ENCODE measurements at regions not wholly inside any gene's neighbourhood (a gene's known extent, or its start where the extent isn't known, plus 50 kb on each side); places are given as distances from the start of the nearest gene placed in this dataset.

DNA sequence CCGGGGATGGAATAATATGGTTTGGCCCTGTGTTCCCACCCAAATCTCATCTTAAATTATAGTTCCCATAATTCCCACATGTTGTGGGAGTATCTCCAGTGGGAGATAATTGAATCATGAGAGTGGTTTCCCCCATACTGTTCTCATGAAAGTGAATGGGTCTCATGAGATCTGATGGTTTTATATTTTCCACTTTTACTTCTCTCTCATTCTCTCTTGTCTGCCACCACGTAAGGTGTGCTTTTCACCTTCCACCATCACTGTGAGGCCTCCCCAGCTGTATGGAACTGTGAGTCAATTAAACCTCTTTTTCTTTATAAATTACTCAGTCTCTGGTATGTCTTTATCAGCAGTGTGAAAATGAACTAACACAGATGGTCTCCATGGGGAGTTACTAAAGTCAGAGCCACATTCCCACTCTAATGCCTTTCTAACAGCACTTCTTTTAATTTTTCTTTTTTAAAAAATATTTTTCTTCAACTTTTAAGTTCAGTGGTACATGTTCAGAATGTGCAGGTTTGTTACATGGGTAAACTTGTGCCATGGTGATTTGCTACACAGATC, 306.6 kb downstream of the DTHD1 start:
- no peaks in the 10 kb centered on the region for H3K9me3 ChIP-seq (ENCODE audit: low read depth)
- H3K27ac ChIP-seq: no peak overlapping the region
- H4K20me1 ChIP-seq (ENCODE audit: insufficient read depth, poor library complexity, severe bottlenecking): no peaks in the 10 kb centered on the region
- no peaks in the 10 kb centered on the region for H3K79me2 ChIP-seq
- no peak overlapping the region for H2AFZ ChIP-seq
- H3K27me3 ChIP-seq: no peaks in the 10 kb centered on the region
- WGBS (ENCODE audit: low lambda C conversion rate, missing lambda C conversion rate): 85% methylated on average over 2 of the region's 2 CpGs
- no peaks in the 10 kb centered on the region for H3K9me2 ChIP-seq (replicated peaks; ENCODE audit: insufficient read depth)
- no peaks in the 10 kb centered on the region for H3K36me3 ChIP-seq (replicated peaks; ENCODE audit: insufficient read depth, low read depth)
- no peak for TF ChIP-seq EZH2phosphoT487 (IDR thresholded peaks at IDR 0.05; ENCODE audit: low read depth, severe bottlenecking, unreplicated experiment)
- TF ChIP-seq EZH2 (IDR thresholded peaks at IDR 0.05; ENCODE audit: borderline replicate concordance): no peak
- TF ChIP-seq, protein P1, sequence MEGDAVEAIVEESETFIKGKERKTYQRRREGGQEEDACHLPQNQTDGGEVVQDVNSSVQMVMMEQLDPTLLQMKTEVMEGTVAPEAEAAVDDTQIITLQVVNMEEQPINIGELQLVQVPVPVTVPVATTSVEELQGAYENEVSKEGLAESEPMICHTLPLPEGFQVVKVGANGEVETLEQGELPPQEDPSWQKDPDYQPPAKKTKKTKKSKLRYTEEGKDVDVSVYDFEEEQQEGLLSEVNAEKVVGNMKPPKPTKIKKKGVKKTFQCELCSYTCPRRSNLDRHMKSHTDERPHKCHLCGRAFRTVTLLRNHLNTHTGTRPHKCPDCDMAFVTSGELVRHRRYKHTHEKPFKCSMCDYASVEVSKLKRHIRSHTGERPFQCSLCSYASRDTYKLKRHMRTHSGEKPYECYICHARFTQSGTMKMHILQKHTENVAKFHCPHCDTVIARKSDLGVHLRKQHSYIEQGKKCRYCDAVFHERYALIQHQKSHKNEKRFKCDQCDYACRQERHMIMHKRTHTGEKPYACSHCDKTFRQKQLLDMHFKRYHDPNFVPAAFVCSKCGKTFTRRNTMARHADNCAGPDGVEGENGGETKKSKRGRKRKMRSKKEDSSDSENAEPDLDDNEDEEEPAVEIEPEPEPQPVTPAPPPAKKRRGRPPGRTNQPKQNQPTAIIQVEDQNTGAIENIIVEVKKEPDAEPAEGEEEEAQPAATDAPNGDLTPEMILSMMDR (IDR thresholded peaks at IDR 0.05; ENCODE audit: poor library complexity): no peak
- no peak overlapping the region for H3K4me2 ChIP-seq
- H3K4me1 ChIP-seq (ENCODE audit: insufficient read depth): no peaks in the 10 kb centered on the region
- no peak for DNase-seq (ENCODE audit: low spot score)
- no peak overlapping the region for H3K4me3 ChIP-seq

DNA sequence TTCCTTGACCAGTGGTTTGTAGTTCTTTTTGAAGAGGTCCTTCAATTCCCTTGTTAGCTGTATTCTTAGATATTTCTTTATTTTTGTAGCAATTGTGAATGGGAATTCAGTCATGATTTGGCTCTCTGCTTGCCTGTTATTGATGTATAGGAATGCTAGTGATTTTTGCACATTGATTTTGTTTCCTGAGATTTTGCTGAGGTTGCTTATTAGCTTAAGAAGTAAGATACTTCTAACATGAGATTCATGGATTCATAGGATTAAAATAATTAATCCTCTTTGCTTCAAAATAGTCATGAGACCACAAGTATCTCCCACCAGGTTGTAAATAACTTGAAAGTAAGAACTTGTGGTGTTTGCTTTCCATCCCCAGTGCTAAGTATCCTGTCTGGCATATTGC, 308.9 kb downstream of the DTHD1 start:
- H3K27ac ChIP-seq: no peak overlapping the region
- no peaks in the 10 kb centered on the region for H3K27me3 ChIP-seq

DNA sequence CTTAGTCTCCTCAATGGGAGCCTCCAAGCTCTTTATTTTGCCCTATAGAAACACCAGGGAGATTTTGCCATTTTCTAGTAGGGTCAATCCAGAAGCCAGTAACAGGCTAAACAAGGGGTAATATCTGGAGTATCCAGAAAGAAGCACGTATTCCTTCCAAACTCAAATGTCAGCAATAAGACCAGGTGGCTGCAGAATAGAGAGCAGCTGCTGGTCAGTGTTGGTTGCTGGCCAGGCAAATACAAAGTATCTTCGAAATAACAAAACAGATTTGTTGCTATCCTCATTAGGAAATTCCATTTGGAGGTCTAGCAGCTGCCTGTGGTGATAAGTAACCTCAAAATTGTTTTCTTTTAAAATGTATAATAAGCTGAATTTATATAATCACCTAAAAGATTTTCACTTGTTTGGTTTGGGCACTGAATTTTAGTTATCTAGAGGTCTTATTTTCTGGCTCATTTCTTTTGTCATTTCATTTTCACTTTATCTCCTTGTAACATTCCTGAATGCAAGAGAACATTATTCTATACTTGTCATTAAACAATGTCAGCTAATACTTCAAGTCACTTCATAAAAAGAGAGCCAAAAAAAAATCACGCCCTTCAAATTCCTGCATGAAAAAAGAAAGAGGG, 320.6 kb downstream of the DTHD1 start:
- H3K36me3 ChIP-seq (replicated peaks; ENCODE audit: insufficient read depth, low read depth): no peaks in the 10 kb centered on the region
- H3K27ac ChIP-seq: no peak overlapping the region
- H3K79me2 ChIP-seq: no peaks in the 10 kb centered on the region
- H3K27me3 ChIP-seq: no peaks in the 10 kb centered on the region
- TF ChIP-seq EZH2 (IDR thresholded peaks at IDR 0.05; ENCODE audit: borderline replicate concordance) (no peak), EZH2phosphoT487 (IDR thresholded peaks at IDR 0.05; ENCODE audit: low read depth, severe bottlenecking, unreplicated experiment) (no peak)
- TF ChIP-seq, protein P1 (IDR thresholded peaks at IDR 0.05; ENCODE audit: poor library complexity): no peak
- no peak overlapping the region for H3K4me2 ChIP-seq
- H3K4me3 ChIP-seq: no peak overlapping the region
- no peaks in the 10 kb centered on the region for H4K20me1 ChIP-seq (ENCODE audit: insufficient read depth, poor library complexity, severe bottlenecking)
- H2AFZ ChIP-seq: no peak overlapping the region
- 79% methylated on average over 3 of the region's 3 CpGs for WGBS (ENCODE audit: low lambda C conversion rate, missing lambda C conversion rate)
- H3K9me3 ChIP-seq (ENCODE audit: low read depth): no peaks in the 10 kb centered on the region
- DNase-seq (ENCODE audit: low spot score): no peak
- H3K4me1 ChIP-seq (ENCODE audit: insufficient read depth): no peaks in the 10 kb centered on the region
- H3K9me2 ChIP-seq (replicated peaks; ENCODE audit: insufficient read depth): no peaks in the 10 kb centered on the region

More for the DNA sequence above, 308.9 kb downstream of the DTHD1 start:
- no peak overlapping the region for H2AFZ ChIP-seq
- no peak overlapping the region for H3K4me2 ChIP-seq
- H3K36me3 ChIP-seq (replicated peaks; ENCODE audit: insufficient read depth, low read depth): no peaks in the 10 kb centered on the region
- no peaks in the 10 kb centered on the region for H3K4me1 ChIP-seq (ENCODE audit: insufficient read depth)
- H3K9me2 ChIP-seq (replicated peaks; ENCODE audit: insufficient read depth): no peaks in the 10 kb centered on the region
- H4K20me1 ChIP-seq (ENCODE audit: insufficient read depth, poor library complexity, severe bottlenecking): no peaks in the 10 kb centered on the region
- no peak overlapping the region for H3K4me3 ChIP-seq
- TF ChIP-seq EZH2 (IDR thresholded peaks at IDR 0.05; ENCODE audit: borderline replicate concordance) (no peak), EZH2phosphoT487 (IDR thresholded peaks at IDR 0.05; ENCODE audit: low read depth, severe bottlenecking, unreplicated experiment) (no peak)
- TF ChIP-seq, protein P1 (IDR thresholded peaks at IDR 0.05; ENCODE audit: poor library complexity): no peak
- H3K79me2 ChIP-seq: no peaks in the 10 kb centered on the region
- no peaks in the 10 kb centered on the region for H3K9me3 ChIP-seq (ENCODE audit: low read depth)
- no peak for DNase-seq (ENCODE audit: low spot score)

Measured in hepatocyte (in vitro differentiated cells).